Astrocyte (in vitro differentiated cells and primary cell): ENCODE measurements at regions not wholly inside any gene's neighbourhood (a gene's known extent, or its start where the extent isn't known, plus 50 kb on each side); places are given as distances from the start of the nearest gene placed in this dataset.
"Not testable (repeated sequence)": the region's sequence is repeated elsewhere in the genome, so short reads cannot be mapped to it uniquely, and the experiment has no call there.

ENCODE experiments used
- CTCF ChIP-seq: IDR thresholded peaks from 2 replicates; pipeline ENCODE4 v1.5.1; 2011; ENCODE audit warnings: low read depth, mild to moderate bottlenecking, inconsistent platforms, low read length, moderate library complexity; ENCODE audit not compliant: insufficient read depth
- EZH2 ChIP-seq: IDR thresholded peaks from 2 replicates; pipeline ENCODE4 v1.6.1; 2012; ENCODE audit warnings: mild to moderate bottlenecking, low read length, inconsistent platforms; ENCODE audit not compliant: insufficient read depth

GRCh38 chr9:61856858-61857453 lies 667.1 kb downstream of the SPATA31A7 start:
- not testable (repeated sequence) for TF ChIP-seq CTCF, EZH2
